ENCODE measurements at regions not wholly inside any gene's neighbourhood (a gene's known extent, or its start where the extent isn't known, plus 50 kb on each side); places are given as distances from the start of the nearest gene placed in this dataset.
"Not testable (repeated sequence)": the region's sequence is repeated elsewhere in the genome, so short reads cannot be mapped to it uniquely, and the experiment has no call there.

GRCh38 chr3:20904671-20905070, 718.7 kb upstream of the SGO1 start:
- no peak for DNase-seq

DNA sequence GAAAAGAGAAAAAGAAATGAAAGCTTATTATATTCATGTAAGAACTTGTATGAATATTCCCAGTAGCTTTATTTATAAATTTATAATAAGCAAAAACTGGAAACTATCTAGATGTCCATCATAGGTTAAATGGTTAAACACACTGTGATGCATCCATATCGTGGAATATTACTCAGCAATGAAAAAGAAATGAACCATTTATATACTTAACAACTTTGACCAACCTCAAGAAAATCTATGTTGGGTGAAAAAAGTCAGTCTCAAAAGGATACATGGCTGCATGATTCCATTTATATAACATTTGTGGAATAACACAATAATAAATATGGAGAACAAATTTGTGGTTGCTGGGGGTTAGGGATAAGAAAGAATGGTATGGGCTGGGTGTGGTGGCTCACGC, 713.0 kb upstream of the SGO1 start:
- DNase-seq: no peak

DNA sequence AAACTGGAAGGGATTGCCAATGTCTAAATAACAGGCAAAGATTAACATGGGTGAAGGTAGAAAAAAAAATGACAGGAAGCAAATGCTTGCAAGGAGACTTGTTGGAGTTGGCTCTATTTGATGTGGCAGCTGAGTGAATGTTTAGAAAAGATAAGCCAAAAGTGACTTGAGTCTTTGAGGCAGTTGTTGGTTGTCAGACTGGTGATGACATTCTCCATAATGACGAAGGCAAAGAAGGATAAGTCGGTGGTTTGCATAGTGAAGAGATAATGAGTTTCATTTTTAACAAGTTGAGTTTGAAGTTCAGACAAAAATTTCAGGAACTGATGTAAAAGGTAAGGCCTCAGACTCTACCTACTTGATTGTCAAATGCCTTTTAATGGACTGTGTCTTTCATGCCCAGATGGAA, 704.1 kb upstream of the SGO1 start:
- DNase-seq: no peak

- DNase-seq: no peak
Observed at GRCh38 chr3:20878691-20879090, 692.7 kb upstream of the SGO1 start.

DNA sequence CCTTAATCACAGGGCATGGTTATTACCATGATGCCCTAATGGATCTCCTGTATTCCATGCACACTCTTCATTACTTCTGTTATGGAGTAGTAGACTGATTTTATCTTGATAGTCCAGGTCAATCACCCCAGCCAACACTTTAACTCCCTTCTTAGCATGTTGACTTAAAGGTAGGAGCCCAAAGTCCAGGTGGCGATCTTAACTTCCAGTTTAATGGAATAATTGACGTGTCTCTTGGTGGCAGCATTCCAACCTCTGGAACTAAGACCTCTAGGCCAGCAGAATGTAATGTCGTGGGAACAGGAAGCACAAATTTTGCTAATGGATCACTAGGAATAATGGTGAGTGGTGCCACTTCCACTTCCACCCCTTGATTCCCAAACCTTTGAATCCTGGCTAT, 687.2 kb upstream of the SGO1 start:
- no peak for DNase-seq

DNA sequence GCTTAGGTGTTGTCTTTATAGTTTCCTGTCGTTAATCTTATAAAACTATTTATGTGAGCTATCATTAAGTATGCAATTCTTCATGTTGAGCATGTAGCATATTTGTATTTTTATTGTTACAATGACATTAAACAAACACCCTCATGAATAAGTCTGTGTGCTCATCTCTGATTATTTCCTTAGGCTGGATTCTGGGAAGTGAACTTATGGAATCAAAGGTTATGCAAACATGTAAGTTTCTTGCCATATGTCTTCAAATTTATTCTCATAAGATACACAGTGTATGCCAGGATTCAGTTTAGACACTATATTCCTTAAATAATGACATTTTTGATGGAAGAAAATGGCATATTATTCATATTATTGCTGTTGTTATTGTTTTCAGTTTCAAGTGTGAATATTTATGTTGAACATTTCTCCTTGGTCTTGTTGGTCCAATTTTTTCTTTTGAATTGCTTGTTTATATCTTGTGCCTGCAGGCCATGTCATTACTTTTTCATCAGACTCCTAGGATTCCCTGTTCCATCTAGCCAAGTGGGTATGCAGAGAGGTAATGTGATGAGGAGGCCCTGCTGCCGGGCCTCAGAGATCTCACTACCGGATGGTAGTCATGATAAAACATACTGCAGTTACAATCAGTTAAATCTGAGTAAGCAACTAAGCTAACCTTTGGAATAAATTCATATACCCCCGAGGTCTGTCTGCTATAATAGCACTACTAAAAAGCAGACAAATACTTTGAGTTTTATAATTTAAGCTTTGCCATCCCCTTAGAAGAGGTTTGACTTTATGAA, 684.3 kb upstream of the SGO1 start:
- no peak for DNase-seq

DNA sequence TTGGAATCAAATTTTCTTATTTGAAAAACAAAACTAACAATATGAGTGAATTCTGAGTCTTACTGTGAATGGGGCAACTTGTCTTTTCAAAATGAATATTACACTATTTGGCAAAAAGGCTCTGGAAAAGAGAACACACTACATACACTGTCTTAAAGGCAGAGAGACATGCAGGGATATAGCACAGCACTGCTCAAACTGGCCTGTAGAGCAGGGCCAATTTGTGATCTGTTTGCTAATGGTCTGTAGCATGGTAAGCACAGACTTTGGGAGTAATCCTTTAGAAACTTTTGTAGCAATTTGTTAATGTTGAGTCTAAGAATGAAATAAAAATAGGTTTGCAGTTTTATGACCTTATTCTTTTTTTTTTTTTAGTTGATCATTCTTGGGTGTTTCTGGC, 679.8 kb upstream of the SGO1 start:
- no peak for DNase-seq

GRCh38 chr3:20861454-20861853, 675.4 kb upstream of the SGO1 start:
- no peak for DNase-seq

DNA sequence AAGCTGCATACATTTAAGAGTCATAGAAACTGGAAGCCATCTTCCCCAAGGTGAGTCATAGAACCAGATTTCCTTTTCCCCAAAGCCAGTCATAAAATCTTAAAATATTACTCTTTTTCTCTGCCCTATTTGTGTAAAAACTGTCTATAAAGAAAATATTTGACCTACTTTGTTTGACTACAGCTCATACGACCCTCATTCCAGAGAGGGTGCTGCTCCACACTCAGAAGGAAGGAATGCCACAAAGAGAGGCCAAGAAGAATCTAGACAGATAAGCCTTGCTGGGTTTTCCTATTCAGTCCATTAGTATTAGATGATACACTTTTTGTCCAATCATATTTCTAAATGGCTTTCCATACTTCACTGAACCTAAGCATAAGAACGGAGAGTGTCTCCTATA, 671.6 kb upstream of the SGO1 start:
- DNase-seq: no peak

DNA sequence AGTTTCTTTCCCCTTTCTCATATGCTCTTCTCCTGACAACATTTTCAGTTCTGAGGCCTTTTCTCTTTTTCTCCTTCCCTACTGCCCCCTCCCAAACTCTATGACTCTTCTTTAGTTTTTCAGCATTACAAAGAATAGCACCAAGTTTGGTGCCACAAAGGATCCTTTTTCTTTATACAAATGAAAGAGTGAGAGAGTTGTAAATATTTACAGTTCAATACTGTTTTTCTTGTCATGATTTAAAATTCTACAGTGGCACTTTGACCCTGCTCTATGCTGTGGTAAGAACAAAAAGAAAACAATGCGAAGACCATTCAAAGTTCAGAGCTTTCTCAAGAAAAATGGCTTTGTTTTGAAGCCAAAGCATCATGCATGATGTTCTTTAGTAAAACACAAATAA, 667.9 kb upstream of the SGO1 start:
- no peak for DNase-seq

DNA sequence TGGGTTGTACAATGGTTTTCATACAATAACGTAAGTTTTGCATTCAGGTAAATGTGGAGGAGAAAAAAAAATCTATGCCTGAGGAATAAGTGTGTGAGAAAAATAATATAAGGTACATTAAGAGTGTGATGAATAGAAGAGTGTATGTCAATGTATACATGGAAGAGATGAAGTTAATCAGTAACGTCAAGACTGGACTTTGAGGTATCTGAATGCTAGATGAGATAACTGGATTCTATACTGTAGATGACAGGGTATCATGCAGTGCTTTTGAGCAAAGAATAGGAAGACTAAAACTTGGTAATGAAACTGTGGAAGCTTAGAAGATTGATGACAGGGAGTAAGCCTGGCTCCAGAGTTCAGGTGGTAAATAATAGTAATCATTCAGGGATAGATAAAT, 666.7 kb upstream of the SGO1 start:
- no peak for DNase-seq

DNA sequence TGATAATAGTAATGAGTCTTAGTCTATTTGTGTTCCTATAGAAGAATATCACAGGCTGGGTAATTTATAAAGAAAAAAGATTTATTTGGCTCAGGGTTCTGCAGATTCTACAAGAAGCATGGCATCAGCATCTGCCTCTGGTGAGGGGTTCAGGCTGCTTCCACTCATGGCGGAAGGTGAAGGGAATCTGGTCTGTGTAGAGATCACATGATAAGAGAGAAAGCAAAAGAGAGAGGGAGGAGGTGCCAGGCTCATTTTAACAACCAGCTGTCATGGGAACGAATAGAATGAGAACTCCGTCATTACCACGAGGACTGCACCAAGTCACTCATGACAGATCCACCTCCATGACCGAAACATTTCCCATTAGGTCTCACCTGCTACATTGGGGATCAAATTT, 664.0 kb upstream of the SGO1 start:
- no peak for DNase-seq

GRCh38 chr3:20846832-20847231, 660.8 kb upstream of the SGO1 start:
- DNase-seq: no peak

GRCh38 chr3:20846066-20846465, 660.1 kb upstream of the SGO1 start:
- no peak for DNase-seq

- DNase-seq: no peak
Observed at GRCh38 chr3:20844851-20845250, 658.8 kb upstream of the SGO1 start.

GRCh38 chr3:20842594-20843436, 656.8 kb upstream of the SGO1 start:
- DNase-seq: no peak

- DNase-seq: no peak
Observed at GRCh38 chr3:20842002-20842401, 656.0 kb upstream of the SGO1 start.

DNA sequence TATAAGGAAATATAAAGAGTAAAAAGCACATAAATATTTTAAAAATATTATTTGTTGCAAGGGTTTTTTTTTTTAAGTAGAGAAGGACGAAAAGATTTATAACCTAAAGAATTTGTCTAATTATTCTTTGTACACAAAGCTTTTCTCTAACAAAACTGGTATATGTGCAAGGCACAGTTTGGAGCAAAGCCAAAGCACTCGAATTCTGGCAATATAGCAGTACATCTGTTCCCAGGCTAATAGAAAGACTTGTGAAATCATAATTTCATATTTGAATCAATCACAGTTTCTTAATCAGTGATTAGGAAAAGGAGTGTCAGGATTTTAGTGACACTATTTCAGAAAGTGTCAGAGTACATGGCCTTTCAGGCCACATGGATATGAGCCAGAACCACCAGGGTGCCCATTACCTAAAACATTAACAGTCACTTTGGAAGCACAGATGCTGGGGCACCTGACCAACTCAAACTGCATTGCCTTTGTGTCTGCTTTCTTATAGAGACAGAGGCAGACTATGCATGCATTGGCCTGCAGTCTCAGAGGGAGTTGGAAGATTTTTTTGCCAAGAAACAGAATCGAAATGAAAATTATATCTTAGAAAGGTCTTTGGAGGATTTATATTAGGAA, 651.8 kb upstream of the SGO1 start:
- no peak for DNase-seq

DNA sequence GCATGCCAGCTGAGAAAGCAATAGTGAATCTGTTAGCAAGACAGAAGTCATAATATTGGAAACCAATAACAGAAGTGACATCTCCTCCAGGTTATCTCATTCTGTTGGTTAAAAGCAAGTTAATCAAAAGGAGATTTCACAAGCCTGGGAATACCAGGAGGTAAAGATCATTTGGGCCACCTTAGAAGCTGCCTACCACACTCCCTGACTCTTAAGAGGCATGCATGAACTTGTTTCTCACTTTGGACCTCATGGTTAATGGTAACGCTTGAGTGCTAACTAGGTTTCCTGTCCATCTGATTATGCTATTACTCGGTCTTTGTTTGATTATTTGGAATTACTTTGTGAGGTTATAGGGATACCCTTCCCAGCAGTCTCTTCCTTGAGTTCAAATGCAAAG, 650.8 kb upstream of the SGO1 start:
- no peak for DNase-seq

DNA sequence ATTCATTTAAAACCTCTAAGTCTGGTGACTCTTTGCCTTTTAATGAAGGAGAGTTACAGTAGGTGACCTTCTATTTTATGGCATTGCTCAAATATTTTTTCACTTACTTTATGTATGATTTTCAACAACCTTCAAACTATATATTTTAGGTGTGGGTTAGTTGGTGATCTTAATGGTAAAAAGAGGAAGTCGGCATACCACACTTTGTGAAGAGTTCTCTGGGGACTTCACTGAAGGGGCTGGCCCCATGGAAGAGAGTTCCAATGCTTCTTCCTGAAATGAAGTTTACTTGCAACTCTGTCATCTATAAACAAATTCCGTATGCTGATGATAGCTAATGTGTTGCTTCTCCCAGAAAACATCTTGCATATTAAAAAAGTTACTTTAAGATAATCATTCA, 647.0 kb upstream of the SGO1 start:
- DNase-seq: no peak

DNA sequence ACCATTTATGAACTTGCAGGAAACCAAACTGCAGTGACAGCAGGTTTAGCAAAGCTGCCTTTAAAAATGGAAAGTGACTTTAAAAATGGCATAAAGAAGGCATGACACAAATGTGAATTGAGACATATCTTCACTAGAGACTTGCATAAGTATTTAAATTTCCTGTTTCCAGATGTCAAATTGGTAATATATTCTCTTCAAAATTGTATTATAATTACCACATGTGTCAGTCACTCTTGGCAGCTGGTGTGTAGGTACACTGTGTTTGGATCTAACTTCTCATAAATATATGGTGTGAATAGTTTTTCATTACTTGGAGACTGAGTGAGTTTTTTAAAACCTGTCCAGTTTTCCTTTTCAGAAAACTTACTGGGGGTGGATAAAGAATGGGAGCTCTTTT, 636.2 kb upstream of the SGO1 start:
- DNase-seq: no peak

GRCh38 chr3:20820872-20821271, 634.9 kb upstream of the SGO1 start:
- DNase-seq: not testable (repeated sequence)

- DNase-seq: no peak
Observed at GRCh38 chr3:20811631-20812030, 625.6 kb upstream of the SGO1 start.

DNA sequence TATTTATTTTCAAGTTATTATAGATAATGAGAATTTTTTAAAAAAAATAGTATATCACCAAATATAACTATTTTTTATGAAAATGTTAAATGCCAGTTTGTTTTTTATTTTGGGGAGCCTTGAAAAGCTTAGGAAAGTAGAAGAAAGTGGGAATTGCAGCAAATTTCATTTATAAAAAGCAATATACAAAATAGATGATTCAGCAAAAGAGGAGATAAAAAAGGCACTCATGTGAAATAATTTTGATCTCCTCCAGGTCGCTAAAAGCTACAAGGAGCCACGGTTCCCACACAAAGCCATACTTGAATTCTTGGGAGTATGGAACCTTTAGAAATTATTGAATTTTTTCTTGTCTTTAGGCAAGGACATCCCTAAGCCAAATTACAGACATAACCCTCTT, 625.0 kb upstream of the SGO1 start:
- DNase-seq: no peak
